ENCODE measurements at regions not wholly inside any gene's neighbourhood (a gene's known extent, or its start where the extent isn't known, plus 50 kb on each side); places are given as distances from the start of the nearest gene placed in this dataset.

GRCh38 chr9:13424872-13425271 lies 145.4 kb upstream of the MPDZ start:
- H3K9me3 ChIP-seq: no peaks in the 10 kb centered on the region
- no peaks in the 10 kb centered on the region for H3K27me3 ChIP-seq
- no peak for TF ChIP-seq EP300 (IDR thresholded peaks at IDR 0.05)
- TF ChIP-seq CTCF (IDR thresholded peaks at IDR 0.05): no peak
- no peak for TF ChIP-seq POLR2A (IDR thresholded peaks at IDR 0.05)
- 75 to 79% (median 76%) methylated on average over 4 of the region's 4 CpGs for WGBS, 3 donors
- H3K4me3 ChIP-seq: no peak overlapping the region
- H3K36me3 ChIP-seq: no peaks in the 10 kb centered on the region
- no peak for DNase-seq
- intact Hi-C loops (cut with DNase I): loop anchor here in 1 of 4 donors (5.0 kb wide), 2 partner anchors 927 to 1002 kb away; no protein-coding TSS in a partner anchor
- no peak overlapping the region for H3K27ac ChIP-seq
- H3K4me1 ChIP-seq (ENCODE audit: insufficient read depth): no peaks in the 10 kb centered on the region

- H3K36me3 ChIP-seq: no peaks in the 10 kb centered on the region
Observed at GRCh38 chr9:13424204-13424603, 144.7 kb upstream of the MPDZ start.

DNA sequence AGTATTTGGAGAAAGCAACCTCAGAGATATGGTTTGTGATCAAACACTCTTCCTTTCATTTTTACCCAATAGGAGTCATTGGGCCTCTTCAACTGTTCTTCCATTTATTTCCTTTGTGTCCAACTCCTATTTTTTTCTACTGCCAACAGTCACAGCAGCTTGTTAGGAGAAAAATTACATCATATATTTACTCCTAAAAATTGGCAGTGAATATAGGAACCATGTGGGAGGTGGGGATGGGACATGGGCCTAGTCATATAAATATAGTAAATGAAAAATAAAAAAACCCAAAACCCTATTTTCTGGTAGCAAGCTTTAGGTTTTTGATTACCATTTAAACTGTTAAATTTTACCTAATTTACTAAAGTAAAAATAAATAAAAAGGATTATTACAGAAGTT lies 134.9 kb upstream of the MPDZ start:
- Histone ChIP-seq H3K9me3 (no peaks in the 10 kb centered on the region), H3K36me3 (no peaks in the 10 kb centered on the region), H3K4me3 (no peak overlapping the region), H3K27ac (no peak overlapping the region), H3K4me1 (ENCODE audit: insufficient read depth) (peaks cover 2% of the 10 kb centered on the region), H3K27me3 (no peaks in the 10 kb centered on the region)
- intact Hi-C loops (cut with DNase I): no loop called here
- TF ChIP-seq CTCF (IDR thresholded peaks at IDR 0.05): no peak
- no peak for TF ChIP-seq EP300 (IDR thresholded peaks at IDR 0.05)
- no peak for TF ChIP-seq POLR2A (IDR thresholded peaks at IDR 0.05)
- no peak for DNase-seq

More at GRCh38 chr9:13424204-13424603, 144.7 kb upstream of the MPDZ start:
- Histone ChIP-seq H3K27ac (no peak overlapping the region), H3K4me1 (ENCODE audit: insufficient read depth) (no peaks in the 10 kb centered on the region), H3K9me3 (no peaks in the 10 kb centered on the region), H3K27me3 (no peaks in the 10 kb centered on the region), H3K4me3 (no peak overlapping the region)
- TF ChIP-seq POLR2A (IDR thresholded peaks at IDR 0.05) (no peak), CTCF (IDR thresholded peaks at IDR 0.05) (no peak), EP300 (IDR thresholded peaks at IDR 0.05) (no peak)
- intact Hi-C loops (cut with DNase I): loop anchor here in 1 of 4 donors (5.0 kb wide), 1 partner anchor 1003 kb away; no protein-coding TSS in a partner anchor
- 52 to 73% (median 66%) methylated on average over 6 of the region's 6 CpGs for WGBS, 3 donors
- no peak for DNase-seq

DNA sequence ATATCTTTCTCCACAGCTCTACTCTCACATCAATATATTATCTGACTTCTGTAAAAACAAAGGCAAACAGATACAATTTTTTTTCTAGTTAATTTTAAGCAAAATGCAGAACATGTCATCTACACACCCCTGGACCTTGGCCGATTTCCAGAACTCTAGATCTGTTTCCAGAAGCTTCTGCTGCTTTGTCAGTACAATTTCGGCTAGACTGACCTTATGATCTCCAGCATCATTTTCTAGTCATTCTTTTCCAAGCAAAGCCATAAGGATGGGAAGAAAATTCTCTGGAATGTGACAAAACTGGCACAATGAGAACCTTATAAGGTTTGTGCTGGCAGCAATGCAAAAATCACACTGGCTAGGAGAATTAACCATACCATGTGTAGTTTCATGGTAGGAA lies 132.8 kb upstream of the MPDZ start:
- Histone ChIP-seq H3K27ac (no peak overlapping the region), H3K4me3 (no peak overlapping the region), H3K4me1 (ENCODE audit: insufficient read depth) (peaks cover 2% of the 10 kb centered on the region), H3K9me3 (no peaks in the 10 kb centered on the region), H3K36me3 (no peaks in the 10 kb centered on the region), H3K27me3 (no peaks in the 10 kb centered on the region)
- intact Hi-C loops (cut with DNase I): no loop called here
- TF ChIP-seq POLR2A (IDR thresholded peaks at IDR 0.05): no peak
- TF ChIP-seq CTCF (IDR thresholded peaks at IDR 0.05): no peak
- TF ChIP-seq EP300 (IDR thresholded peaks at IDR 0.05): no peak
- DNase-seq: peak in 1 of 5 donors; percentile 24
- WGBS, 3 donors: 29 to 37% (median 35%) methylated on average over 2 of the region's 2 CpGs

DNA sequence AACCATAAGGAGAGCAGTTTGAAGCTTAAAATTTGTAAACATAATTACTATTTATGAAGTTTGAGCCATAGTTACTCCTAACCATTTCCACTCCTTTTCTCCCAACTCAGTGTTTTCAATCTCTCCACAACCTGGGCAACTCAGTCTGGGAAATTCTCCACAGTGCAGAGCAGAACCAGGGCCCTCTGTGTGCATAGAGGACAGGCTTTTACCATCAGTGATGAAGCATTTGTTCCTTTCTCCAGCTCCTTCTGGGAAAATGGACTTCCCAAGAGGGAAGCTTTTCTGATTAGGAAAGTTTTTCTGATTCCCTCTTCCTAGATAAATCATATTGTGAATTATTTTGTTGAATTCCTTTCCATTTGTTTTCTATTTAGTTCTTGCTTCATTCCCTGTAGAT lies 132.3 kb upstream of the MPDZ start:
- DNase-seq: peak in 1 of 5 donors; percentile 21
- Histone ChIP-seq H3K4me3 (no peak overlapping the region), H3K36me3 (no peaks in the 10 kb centered on the region), H3K4me1 (ENCODE audit: insufficient read depth) (peaks cover 2% of the 10 kb centered on the region), H3K27me3 (no peaks in the 10 kb centered on the region), H3K9me3 (no peaks in the 10 kb centered on the region), H3K27ac (no peak overlapping the region)
- intact Hi-C loops (cut with DNase I): no loop called here
- TF ChIP-seq EP300 (IDR thresholded peaks at IDR 0.05) (peak; percentile 65), CTCF (IDR thresholded peaks at IDR 0.05) (no peak)
